ENCODE measurements at regions not wholly inside any gene's neighbourhood (a gene's known extent, or its start where the extent isn't known, plus 50 kb on each side); places are given as distances from the start of the nearest gene placed in this dataset.

DNA sequence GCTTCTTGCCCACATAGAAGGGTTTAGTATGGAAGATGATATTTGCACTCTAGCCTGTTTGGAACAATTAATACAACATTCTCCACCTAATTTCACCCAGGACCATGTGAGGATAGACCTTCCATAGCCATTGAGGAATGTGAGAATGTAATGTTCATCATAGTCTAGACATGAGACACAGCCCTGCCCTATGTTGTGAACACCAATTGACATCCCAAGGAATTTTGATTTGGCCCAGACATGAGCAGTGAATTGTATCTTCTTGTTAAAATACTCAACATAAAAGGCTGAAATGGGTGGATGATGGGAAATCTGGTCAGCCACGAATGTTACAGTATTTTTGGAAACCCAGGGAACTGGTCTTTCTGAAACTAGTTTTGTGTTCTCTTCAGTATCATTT lies 892.3 kb upstream of the CHORDC1 start:
- no peak overlapping the region for H3K27ac Mint-ChIP-seq

DNA sequence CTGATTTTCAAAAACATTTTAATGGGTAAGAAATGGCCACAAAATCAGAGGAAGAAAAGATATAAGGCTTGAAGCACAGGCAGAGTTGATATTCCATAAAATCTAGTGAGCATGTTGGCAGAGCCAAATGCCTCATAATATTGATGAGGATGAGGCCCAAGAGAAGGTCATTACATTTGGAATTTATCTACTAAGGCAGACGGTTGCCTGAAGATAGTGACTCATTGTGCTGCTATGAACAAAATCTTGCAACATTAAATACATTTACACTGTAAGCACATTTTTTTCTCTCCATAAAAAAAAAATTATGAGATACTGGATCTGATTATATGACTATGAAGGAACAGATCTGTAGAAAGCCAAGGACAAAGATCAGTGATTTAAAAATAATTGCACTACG lies 881.4 kb upstream of the CHORDC1 start:
- no peak for DNase-seq
- TF ChIP-seq, protein P1, sequence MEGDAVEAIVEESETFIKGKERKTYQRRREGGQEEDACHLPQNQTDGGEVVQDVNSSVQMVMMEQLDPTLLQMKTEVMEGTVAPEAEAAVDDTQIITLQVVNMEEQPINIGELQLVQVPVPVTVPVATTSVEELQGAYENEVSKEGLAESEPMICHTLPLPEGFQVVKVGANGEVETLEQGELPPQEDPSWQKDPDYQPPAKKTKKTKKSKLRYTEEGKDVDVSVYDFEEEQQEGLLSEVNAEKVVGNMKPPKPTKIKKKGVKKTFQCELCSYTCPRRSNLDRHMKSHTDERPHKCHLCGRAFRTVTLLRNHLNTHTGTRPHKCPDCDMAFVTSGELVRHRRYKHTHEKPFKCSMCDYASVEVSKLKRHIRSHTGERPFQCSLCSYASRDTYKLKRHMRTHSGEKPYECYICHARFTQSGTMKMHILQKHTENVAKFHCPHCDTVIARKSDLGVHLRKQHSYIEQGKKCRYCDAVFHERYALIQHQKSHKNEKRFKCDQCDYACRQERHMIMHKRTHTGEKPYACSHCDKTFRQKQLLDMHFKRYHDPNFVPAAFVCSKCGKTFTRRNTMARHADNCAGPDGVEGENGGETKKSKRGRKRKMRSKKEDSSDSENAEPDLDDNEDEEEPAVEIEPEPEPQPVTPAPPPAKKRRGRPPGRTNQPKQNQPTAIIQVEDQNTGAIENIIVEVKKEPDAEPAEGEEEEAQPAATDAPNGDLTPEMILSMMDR (IDR thresholded peaks at IDR 0.05), result no peak
- H3K27ac Mint-ChIP-seq, result no peak overlapping the region

More for the DNA sequence above, 892.3 kb upstream of the CHORDC1 start:
- TF ChIP-seq, protein P1 (IDR thresholded peaks at IDR 0.05), result no peak
- Mint-ChIP-seq H3K4me1 (no peaks in the 10 kb centered on the region), H3K36me3 (ENCODE audit: low read depth) (no peaks in the 10 kb centered on the region), H3K9me3 (no peaks in the 10 kb centered on the region), H3K4me3 (no peak overlapping the region), H3K27me3 (ENCODE audit: low read depth, poor library complexity) (peaks cover 9% of the 10 kb centered on the region)
- DNase-seq, result no peak

DNA sequence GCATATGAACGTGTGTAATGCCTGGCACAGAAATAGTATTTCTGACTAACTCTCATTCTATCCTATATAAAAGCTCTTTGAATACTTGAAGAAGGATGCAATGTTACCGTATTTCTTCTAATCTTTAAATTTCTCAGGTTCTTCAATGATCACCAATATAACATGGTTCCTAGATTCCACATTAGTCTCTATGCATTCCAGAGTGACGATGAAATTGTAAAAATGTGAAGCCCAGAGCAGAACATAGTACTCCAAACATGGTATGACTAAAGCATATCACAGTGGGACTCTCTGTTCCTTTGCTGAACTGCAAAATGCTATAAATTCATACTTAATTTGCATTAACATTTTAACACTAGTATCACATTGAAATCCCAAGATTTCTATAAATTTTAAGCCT lies 877.6 kb upstream of the CHORDC1 start:
- Mint-ChIP-seq H3K9me3 (no peaks in the 10 kb centered on the region), H3K27ac (no peak overlapping the region)

More for the DNA sequence above, 881.4 kb upstream of the CHORDC1 start:
- Mint-ChIP-seq H3K36me3 (ENCODE audit: low read depth) (no peaks in the 10 kb centered on the region), H3K4me3 (no peak overlapping the region), H3K27me3 (ENCODE audit: low read depth, poor library complexity) (peaks cover 3% of the 10 kb centered on the region), H3K4me1 (no peaks in the 10 kb centered on the region), H3K9me3 (no peaks in the 10 kb centered on the region)

DNA sequence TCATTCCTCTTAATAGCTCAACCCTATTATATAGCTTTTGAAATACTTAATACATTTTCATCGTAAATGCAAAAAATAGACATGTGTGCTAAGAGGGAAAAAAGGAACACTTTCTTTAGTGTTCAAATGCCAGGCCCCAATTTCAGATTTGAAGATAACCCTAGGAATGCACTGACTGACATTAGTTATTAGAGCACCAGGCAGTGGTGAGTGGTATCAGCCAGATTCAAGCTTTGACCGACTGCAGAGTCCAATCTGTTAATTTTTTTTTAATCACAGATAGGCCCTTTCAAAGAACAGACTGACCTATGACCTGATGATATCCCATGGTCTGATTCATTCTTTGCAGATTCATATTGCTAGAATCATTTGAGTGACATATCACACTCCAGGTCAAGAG lies 874.2 kb upstream of the CHORDC1 start:
- Mint-ChIP-seq H3K9me3 (no peaks in the 10 kb centered on the region), H3K27me3 (ENCODE audit: low read depth, poor library complexity) (peaks cover 3% of the 10 kb centered on the region), H3K4me1 (no peaks in the 10 kb centered on the region), H3K27ac (no peak overlapping the region), H3K36me3 (ENCODE audit: low read depth) (no peaks in the 10 kb centered on the region), H3K4me3 (no peak overlapping the region)
- TF ChIP-seq, protein P1 (IDR thresholded peaks at IDR 0.05), result no peak
- DNase-seq, result no peak

More for the DNA sequence above, 877.6 kb upstream of the CHORDC1 start:
- TF ChIP-seq, protein P1 (IDR thresholded peaks at IDR 0.05), result no peak
- no peaks in the 10 kb centered on the region for H3K36me3 Mint-ChIP-seq (ENCODE audit: low read depth)
- H3K27me3 Mint-ChIP-seq (ENCODE audit: low read depth, poor library complexity), result peaks cover 3% of the 10 kb centered on the region
- no peak for DNase-seq
- no peaks in the 10 kb centered on the region for H3K4me1 Mint-ChIP-seq
- no peak overlapping the region for H3K4me3 Mint-ChIP-seq

DNA sequence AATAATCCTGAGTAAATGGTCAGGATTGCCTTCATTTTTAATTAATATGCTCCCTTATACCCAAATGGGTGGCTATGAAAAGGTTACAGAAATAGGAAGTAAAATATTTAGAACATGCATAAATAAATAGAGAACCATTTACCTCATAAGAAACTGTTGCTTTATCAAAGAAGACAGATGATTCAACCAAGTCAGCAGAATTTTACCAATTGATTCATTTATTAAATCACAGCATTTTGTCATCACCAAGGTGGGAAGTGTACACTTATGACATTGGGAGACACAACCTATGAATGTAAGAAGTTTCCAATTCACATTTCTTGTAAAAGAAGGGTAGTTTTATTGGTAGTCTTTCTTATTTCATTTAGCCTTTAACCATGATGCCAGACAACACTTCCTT lies 870.3 kb upstream of the CHORDC1 start:
- Mint-ChIP-seq H3K4me3 (no peak overlapping the region), H3K36me3 (ENCODE audit: low read depth) (no peaks in the 10 kb centered on the region), H3K27me3 (ENCODE audit: low read depth, poor library complexity) (no peaks in the 10 kb centered on the region)

DNA sequence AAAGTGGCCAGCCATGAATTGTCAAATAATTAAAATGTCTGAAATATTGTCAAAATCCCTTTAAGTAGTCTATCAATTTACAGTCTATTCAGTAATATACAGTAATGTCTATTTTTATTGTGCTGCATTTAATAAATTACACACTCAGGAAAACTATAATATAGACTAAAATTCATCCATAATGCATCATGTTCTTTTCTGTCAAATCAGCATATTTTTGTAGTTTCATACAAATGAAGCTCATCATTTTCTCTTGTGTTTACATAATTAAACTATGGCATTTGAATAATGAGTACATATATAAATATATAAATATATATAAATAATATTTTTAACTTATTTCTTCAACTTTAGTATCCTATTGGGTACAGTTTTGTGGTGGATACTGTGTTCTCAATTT lies 868.7 kb upstream of the CHORDC1 start:
- H3K4me3 Mint-ChIP-seq, result no peak overlapping the region
- no peaks in the 10 kb centered on the region for H3K4me1 Mint-ChIP-seq
- no peaks in the 10 kb centered on the region for H3K36me3 Mint-ChIP-seq (ENCODE audit: low read depth)
- DNase-seq, result no peak
- H3K27me3 Mint-ChIP-seq (ENCODE audit: low read depth, poor library complexity), result no peaks in the 10 kb centered on the region
- TF ChIP-seq, protein P1 (IDR thresholded peaks at IDR 0.05), result no peak
- H3K9me3 Mint-ChIP-seq, result no peaks in the 10 kb centered on the region
- H3K27ac Mint-ChIP-seq, result no peak overlapping the region

More for the DNA sequence above, 870.3 kb upstream of the CHORDC1 start:
- TF ChIP-seq, protein P1 (IDR thresholded peaks at IDR 0.05), result no peak
- Mint-ChIP-seq H3K4me1 (no peaks in the 10 kb centered on the region), H3K27ac (no peak overlapping the region), H3K9me3 (no peaks in the 10 kb centered on the region)
- DNase-seq, result no peak

All from nephron progenitor cell (in vitro differentiated cells).